HG03175 (cell line): ENCODE measurements at regions not wholly inside any gene's neighbourhood (a gene's known extent, or its start where the extent isn't known, plus 50 kb on each side); places are given as distances from the start of the nearest gene placed in this dataset.

Source experiments
- ATAC-seq: cut with Tn5 transposase; IDR thresholded peaks from one replicate; pipeline ENCODE4 v1.9.1; 2021; ENCODE audit warnings: mild to moderate bottlenecking, moderate library complexity; ENCODE audit not compliant: unreplicated experiment

- no peak for ATAC-seq
These were observed 285.1 kb downstream of the PTPRU start for GRCh38 chr1:29521438-29521715.

GRCh38 chr1:29520571-29521437 is 284.5 kb downstream of the PTPRU start:
- no peak for ATAC-seq

- ATAC-seq, result no peak
These were observed 283.4 kb downstream of the PTPRU start for GRCh38 chr1:29519788-29520110.

- ATAC-seq, result no peak
These were observed 282.9 kb downstream of the PTPRU start for GRCh38 chr1:29519108-29519787.

- no peak for ATAC-seq
These were observed 282.0 kb downstream of the PTPRU start for GRCh38 chr1:29518183-29518835.

GRCh38 chr1:29517251-29518086 is 281.1 kb downstream of the PTPRU start:
- ATAC-seq, result no peak

- no peak for ATAC-seq
These were observed 279.9 kb downstream of the PTPRU start for GRCh38 chr1:29516063-29516820.

- no peak for ATAC-seq
These were observed 279.0 kb downstream of the PTPRU start for GRCh38 chr1:29515170-29515955.

GRCh38 chr1:29514361-29515169 is 278.2 kb downstream of the PTPRU start:
- no peak for ATAC-seq

- ATAC-seq, result no peak
These were observed 277.0 kb downstream of the PTPRU start for GRCh38 chr1:29513357-29513756.

GRCh38 chr1:29511436-29511835 is 275.1 kb downstream of the PTPRU start:
- ATAC-seq, result no peak

- no peak for ATAC-seq
These were observed 272.3 kb downstream of the PTPRU start for GRCh38 chr1:29508458-29509107.

GRCh38 chr1:29506678-29507225 is 270.4 kb downstream of the PTPRU start:
- no peak for ATAC-seq

- no peak for ATAC-seq
These were observed 269.4 kb downstream of the PTPRU start for GRCh38 chr1:29505532-29506220.

GRCh38 chr1:29504709-29505410 is 268.5 kb downstream of the PTPRU start:
- no peak for ATAC-seq

GRCh38 chr1:29504196-29504595 is 267.9 kb downstream of the PTPRU start:
- no peak for ATAC-seq
